SHP77 (cell line): ENCODE measurements at regions not wholly inside any gene's neighbourhood (a gene's known extent, or its start where the extent isn't known, plus 50 kb on each side); places are given as distances from the start of the nearest gene placed in this dataset.

ENCODE experiments used
- DNase-seq, 2 experiments: peaks; one replicate each; lab custom pipeline; 2025; lab: John Stamatoyannopoulos, UW

DNA sequence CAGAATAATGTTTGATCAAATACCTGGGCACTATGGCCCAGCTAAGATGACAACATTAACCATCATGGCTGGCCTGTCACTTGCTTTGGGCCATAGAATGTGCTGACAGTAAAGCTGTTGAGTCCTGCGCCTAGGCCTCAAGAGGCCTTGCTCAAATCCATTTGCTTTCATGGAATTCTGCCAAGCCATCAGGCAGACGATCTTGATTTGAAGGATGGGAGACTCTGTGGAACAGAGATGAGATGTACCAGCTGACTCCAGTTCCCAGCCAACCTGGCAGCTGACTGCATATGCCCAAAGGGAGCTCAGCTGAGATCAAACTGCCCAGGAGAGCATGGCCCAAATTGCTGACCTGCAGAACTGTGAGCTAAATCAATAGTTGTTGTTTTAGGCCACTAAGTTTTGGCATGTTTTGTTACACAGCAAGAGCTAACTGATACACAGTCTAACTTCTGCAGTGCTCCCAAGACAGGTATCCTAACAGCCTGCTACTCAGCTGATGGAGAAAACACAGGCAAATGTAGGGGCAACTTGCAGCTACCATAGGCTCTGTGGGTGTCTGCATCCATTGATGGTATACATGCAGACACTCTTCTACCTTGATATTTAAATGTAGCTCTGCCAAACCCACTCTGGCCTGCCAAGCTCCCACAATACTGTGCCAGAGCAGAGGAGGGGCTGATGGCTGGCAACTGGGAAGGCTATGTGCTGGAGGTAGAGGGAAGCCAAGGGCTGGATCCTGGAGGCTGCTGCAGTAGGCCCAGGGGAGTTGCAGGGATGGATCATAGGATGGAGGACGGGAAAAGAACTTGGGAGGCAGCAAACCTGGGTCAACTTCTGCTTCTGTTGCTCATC, 55.2 kb upstream of the RNF24 start:
- DNase-seq: no peak

DNA sequence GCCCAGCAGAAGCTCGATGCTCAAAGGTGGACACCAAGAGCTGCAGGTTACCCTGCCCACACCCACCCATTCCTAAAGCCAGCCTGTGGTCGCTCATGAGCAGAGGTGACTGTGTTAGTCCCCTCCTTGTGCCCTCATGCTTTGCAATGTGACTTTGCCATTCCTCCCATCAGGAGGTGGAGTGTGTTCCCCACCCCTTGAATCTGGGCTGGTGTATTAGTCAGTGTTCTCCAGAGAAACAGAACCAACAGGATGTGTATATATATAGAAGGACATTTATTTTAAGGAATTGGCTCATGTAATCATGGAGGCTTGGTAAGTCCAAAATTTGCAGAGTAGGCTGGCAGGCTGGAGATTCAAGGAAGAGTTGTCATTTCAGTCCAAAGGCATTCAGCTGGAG, 54.4 kb upstream of the RNF24 start:
- DNase-seq: no peak

DNA sequence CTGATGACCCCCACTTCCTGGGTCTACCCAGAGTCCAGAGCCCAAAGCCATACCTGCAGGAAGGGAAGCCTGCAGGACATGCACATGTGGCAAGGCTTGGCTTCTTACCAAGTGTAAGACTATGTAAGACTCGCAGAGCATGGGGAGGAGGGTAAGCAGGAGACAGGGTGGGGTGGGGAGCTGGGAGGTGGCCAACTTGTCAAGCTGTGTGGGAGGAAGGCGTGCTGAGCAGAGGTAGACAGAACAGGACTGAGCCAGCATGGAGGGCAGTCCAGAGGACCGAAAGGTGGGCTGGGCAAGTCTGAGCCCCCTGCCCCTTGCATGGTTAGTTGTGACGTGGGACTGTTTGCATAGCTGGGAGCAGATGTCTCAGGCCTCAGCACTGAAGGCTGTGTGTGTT, 53.4 kb upstream of the RNF24 start:
- no peak for DNase-seq

DNA sequence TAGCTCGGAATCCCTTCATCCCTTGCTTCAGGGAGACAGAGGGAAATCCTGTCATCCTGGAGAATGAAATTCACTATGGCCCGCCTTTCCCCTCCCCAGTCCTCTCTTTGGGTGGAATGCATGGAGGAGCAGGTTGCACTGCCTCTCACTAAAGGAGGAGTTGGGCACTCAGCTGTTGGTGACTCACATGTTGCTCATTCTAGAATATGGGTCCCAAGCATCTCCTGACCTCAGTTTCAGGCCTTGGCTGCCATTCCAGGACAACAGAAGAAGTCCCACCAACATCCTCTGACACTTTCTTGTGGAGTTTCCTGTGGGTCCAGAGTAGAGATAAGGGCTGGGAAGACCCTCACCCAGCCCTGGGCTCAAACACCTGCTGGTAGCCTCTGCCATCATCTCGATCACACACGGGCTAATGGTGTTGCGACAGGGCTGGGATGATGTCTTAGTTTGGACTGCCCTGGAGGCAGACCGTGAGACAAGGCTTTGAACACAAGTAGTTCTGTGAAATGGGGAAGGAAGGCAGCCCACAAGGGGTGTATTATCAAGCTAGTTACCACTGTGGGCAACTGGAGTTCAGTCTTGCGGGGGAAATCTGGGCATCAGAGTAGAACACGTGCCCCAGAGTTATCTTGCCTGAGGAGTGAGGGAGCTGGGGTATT, 52.4 kb upstream of the RNF24 start:
- DNase-seq: no peak

DNA sequence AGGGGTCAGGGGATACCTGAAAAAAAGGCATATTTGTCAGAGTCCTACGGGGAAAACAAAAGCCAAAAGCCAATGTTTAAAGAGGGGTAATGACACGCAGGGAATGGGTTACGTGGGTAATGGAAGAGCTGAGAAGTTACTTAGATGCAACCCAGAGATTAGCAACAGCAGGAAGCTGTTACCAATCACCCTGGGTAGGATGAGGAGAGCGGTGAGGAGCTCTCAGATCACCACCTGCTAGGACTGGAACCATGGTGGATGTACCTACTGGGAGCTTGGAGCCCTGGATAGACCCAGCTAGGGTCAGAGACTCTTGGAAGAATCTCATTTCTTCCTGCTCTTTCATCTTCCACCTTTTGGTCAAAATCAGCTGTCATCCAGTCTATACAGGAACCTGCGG, 51.2 kb upstream of the RNF24 start:
- no peak for DNase-seq

DNA sequence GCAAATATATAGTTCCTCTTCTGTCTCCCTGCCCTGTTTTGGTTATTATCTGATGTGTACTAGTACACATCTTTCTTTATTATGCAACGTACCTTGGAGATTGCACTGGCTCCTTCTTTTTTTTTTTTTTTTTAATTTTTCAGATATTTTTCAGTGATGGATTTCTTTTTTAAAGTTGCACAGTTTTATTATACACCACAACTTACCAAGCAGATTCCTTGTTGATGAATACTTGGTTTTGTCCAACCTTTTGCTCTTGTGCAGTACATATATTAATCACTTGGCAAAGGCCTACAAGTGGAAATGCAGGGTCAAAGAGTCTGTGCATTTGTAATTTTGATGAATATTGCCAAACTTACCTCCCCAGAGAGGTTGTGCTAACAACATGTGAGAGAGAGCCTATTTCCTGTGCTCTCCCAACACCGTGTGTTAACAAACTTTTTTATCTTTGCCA, 50.1 kb upstream of the RNF24 start:
- no peak for DNase-seq
